OCI-LY7 (cell line): ENCODE measurements at regions not wholly inside any gene's neighbourhood (a gene's known extent, or its start where the extent isn't known, plus 50 kb on each side); places are given as distances from the start of the nearest gene placed in this dataset.

Experiments
- BruUV-seq: library from RNA; stranded (reverse); fragments of 400-500 nt; replicated peaks from 2 replicates; lab custom pipeline; 2021; lab: Mats Ljungman, UMichigan
- CTCF ChIA-PET: fragments of 300-600 bp; sonication (Branson Sonifier 250); formaldehyde crosslinking; loops from one replicate; lab custom pipeline; 2022; ENCODE audit warnings: antibody characterized with exemption; ENCODE audit not compliant: unreplicated experiment; lab: Charles Lee
- POLR2A ChIA-PET: fragments of 300-600 bp; sonication (Branson Sonifier 250); formaldehyde crosslinking; loops from one replicate; lab custom pipeline; 2022; ENCODE audit warnings: antibody characterized with exemption; lab: Charles Lee
- DNase-seq: peaks from one replicate; pipeline ENCODE4 v3.0.0-alpha.2; 2015; ENCODE audit warnings: low spot score
- H2AFZ ChIP-seq: fragments of 200-600 bp; sonication (generic), shearing (Covaris generic); 2 replicates; pipeline ENCODE4 v1.6.1; 2014; ENCODE audit warnings: mild to moderate bottlenecking, antibody characterized with exemption, low read length, moderate library complexity
- H3K27ac ChIP-seq: fragments of 200-600 bp; sonication (generic); 2 replicates; pipeline ENCODE4 v1.5.1; 2014; ENCODE audit warnings: mixed run types, low read depth, mild to moderate bottlenecking, moderate library complexity, low read length, inconsistent platforms; ENCODE audit not compliant: poor library complexity, severe bottlenecking
- H3K36me3 ChIP-seq: fragments of 200-600 bp; sonication (generic); 2 replicates; pipeline ENCODE4 v1.6.1; 2014; ENCODE audit warnings: mild to moderate bottlenecking, antibody characterized with exemption, low read length, moderate library complexity, mixed read lengths; ENCODE audit not compliant: insufficient read depth
- H3K4me1 ChIP-seq: fragments of 200-600 bp; sonication (generic); 2 replicates; pipeline ENCODE4 v1.5.1; 2014; ENCODE audit warnings: mild to moderate bottlenecking, low read length; ENCODE audit not compliant: insufficient read depth, poor library complexity, severe bottlenecking
- H3K4me2 ChIP-seq: fragments of 200-600 bp; sonication (generic); 2 replicates; pipeline ENCODE4 v1.6.1; 2014; ENCODE audit warnings: mild to moderate bottlenecking, low read length
- H3K4me3 ChIP-seq: fragments of 200-600 bp; sonication (generic); 2 replicates; pipeline ENCODE4 v1.5.1; 2014; ENCODE audit warnings: mild to moderate bottlenecking, low read depth, low read length; ENCODE audit not compliant: poor library complexity, severe bottlenecking
- H3K79me2 ChIP-seq: fragments of 200-600 bp; sonication (generic); 2 replicates; pipeline ENCODE4 v1.6.1; 2016; ENCODE audit warnings: low read depth, mild to moderate bottlenecking, low read length, moderate library complexity, mixed read lengths; ENCODE audit not compliant: insufficient read depth
- H3K9me2 ChIP-seq: fragments of 200-600 bp; sonication (generic); 2 replicates; pipeline ENCODE4 v1.6.1; 2016; ENCODE audit warnings: mild to moderate bottlenecking, low read length, mixed read lengths; ENCODE audit not compliant: insufficient read depth
- H3K9me3 ChIP-seq: fragments of 200-600 bp; sonication (generic); 2 replicates; pipeline ENCODE4 v1.6.1; 2014; ENCODE audit warnings: mild to moderate bottlenecking, mixed run types, low read length, mixed read lengths
- H4K20me1 ChIP-seq: fragments of 200-600 bp; sonication (generic); 2 replicates; pipeline ENCODE4 v1.6.1; 2014; ENCODE audit warnings: mild to moderate bottlenecking, antibody characterized with exemption, low read length, moderate library complexity, mixed read lengths; ENCODE audit not compliant: insufficient read depth
- EZH2phosphoT487 ChIP-seq: fragments of 200-600 bp; sonication (generic); IDR thresholded peaks from 2 replicates; pipeline ENCODE4 v1.6.1; 2018; ENCODE audit warnings: low read depth, borderline replicate concordance, mild to moderate bottlenecking, mixed run types, antibody characterized with exemption, low read length, moderate library complexity, mixed read lengths
- intact Hi-C: fragments of 100-400 bp; cut with micrococcal nuclease; formaldehyde crosslinking; loops from one replicate; pipeline ENCODE4 v1.10.0; 2022; ENCODE audit not compliant: unreplicated experiment
- TF ChIP-seq, protein P1 (sequence below): fragments of 200-600 bp; sonication (generic); conservative IDR thresholded peaks from 2 replicates; pipeline ENCODE4 v1.5.1; 2014; ENCODE audit warnings: mild to moderate bottlenecking, antibody characterized with exemption, low read length, moderate library complexity, mixed read lengths

DNA sequence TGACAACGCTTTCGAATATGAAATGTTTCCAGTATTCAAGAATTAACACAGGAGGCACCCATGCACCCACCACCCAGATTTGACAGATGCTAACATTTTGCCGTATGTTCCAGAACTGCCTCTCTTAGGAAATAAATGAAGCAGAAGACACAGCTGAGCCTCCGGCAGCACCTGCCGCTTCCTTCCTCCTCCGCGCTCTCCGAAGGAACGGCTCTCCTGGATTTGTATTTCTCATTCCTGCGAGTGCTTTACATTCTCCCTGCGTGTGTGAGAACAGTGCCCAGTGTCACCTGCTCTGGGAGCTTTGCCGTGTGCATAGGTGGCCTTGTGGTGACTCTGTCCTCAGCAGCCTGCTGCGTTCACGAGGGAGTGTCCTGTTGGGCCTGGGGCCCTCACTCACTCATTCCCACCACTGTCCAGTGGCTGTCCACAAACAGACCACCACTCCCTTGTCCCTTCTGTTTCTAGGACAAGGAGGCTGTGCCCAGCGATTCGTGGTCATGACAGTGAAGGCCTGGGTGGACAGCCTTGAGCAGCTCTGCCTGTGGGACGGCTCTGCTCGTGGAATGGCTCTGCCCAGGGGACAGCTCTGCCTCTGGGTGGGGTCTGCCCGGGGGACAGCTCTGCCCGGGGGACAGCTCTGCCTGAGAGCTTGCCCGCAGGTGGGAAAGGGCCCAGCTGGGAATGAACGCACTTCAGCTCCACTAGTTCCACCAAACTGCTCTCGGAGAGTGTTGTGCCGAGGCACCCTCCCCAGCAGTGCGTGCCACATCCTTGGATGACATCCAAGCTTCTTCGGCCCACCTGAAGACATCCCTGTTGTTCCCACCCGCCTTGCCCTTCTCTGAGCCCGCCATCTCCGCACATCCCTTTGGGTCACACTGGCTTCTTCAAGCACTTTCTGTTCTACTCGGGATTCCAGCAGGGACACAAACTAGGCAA, 170.5 kb upstream of the PPP1R26 start:
- POLR2A ChIA-PET: no interaction called here
- no peaks in the 10 kb centered on the region for H4K20me1 ChIP-seq
- no peak overlapping the region for H3K27ac ChIP-seq
- no peak overlapping the region for H2AFZ ChIP-seq
- H3K79me2 ChIP-seq: no peaks in the 10 kb centered on the region
- CTCF ChIA-PET: no interaction called here
- TF ChIP-seq, protein P1, sequence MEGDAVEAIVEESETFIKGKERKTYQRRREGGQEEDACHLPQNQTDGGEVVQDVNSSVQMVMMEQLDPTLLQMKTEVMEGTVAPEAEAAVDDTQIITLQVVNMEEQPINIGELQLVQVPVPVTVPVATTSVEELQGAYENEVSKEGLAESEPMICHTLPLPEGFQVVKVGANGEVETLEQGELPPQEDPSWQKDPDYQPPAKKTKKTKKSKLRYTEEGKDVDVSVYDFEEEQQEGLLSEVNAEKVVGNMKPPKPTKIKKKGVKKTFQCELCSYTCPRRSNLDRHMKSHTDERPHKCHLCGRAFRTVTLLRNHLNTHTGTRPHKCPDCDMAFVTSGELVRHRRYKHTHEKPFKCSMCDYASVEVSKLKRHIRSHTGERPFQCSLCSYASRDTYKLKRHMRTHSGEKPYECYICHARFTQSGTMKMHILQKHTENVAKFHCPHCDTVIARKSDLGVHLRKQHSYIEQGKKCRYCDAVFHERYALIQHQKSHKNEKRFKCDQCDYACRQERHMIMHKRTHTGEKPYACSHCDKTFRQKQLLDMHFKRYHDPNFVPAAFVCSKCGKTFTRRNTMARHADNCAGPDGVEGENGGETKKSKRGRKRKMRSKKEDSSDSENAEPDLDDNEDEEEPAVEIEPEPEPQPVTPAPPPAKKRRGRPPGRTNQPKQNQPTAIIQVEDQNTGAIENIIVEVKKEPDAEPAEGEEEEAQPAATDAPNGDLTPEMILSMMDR: no peak
- TF ChIP-seq EZH2phosphoT487: no peak
- no peaks in the 10 kb centered on the region for H3K36me3 ChIP-seq
- H3K9me2 ChIP-seq: no peaks in the 10 kb centered on the region
- intact Hi-C loops: no loop called here
- DNase-seq: no peak
- H3K4me2 ChIP-seq: no peak overlapping the region
- H3K4me3 ChIP-seq: no peak overlapping the region
- peaks cover 9% of the 10 kb centered on the region; the same call in 1 of the 2 replicates for H3K9me3 ChIP-seq
- no peaks in the 10 kb centered on the region for H3K4me1 ChIP-seq
- no TSS peak for BruUV-seq

DNA sequence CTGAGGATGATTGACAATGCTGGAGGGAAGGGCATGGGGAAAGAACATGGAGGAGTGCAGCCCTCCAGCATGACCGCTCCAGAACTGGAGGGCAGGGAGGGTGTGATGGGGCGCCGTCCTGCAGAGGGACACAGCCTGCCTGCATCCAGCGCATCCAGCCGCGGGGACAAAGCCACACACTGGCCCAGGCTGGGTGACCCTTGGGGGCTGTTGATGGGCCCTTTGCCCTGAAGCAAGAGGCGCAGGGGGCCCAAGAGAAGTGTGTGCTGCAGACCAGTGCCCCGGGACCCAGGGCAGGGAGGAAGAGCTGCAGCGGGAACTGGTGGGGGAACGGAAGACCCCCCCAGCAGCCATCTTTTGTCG, 169.8 kb upstream of the PPP1R26 start:
- H3K9me2 ChIP-seq: no peaks in the 10 kb centered on the region
- BruUV-seq: no TSS peak
- no peak overlapping the region for H3K4me3 ChIP-seq
- POLR2A ChIA-PET: no interaction called here
- H3K4me2 ChIP-seq: no peak overlapping the region
- CTCF ChIA-PET: no interaction called here
- intact Hi-C loops: no loop called here
- H3K9me3 ChIP-seq: peaks cover 9% of the 10 kb centered on the region; the same call in 1 of the 2 replicates
- no peak for DNase-seq
- H3K4me1 ChIP-seq: no peaks in the 10 kb centered on the region
- H3K27ac ChIP-seq: no peak overlapping the region
- H3K79me2 ChIP-seq: no peaks in the 10 kb centered on the region
- H2AFZ ChIP-seq: no peak overlapping the region
- no peaks in the 10 kb centered on the region for H4K20me1 ChIP-seq
- TF ChIP-seq EZH2phosphoT487: no peak
- TF ChIP-seq, protein P1: no peak
- no peaks in the 10 kb centered on the region for H3K36me3 ChIP-seq

DNA sequence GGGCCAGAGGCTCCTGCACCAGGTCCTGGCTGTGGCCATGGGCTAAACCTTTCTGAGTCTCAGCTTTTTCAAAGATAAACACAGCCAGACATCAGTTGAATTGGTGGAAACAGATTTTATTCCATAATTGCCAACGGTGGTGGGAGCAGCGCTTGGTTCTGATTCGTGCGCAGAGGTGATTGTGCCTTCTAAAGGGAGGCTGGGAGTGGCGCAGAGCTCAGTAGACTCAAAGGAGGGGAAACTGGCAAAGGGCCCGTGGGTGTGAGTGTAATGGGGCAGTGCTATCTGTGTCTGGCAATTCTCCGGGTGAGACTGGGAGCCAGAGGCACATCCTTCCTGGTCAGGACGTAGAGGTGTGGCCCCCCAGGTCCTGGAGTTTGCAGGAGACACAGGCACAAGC, 169.4 kb upstream of the PPP1R26 start:
- H3K4me3 ChIP-seq: no peak overlapping the region
- BruUV-seq: no TSS peak
- CTCF ChIA-PET: no interaction called here

More for the DNA sequence above, 169.4 kb upstream of the PPP1R26 start:
- intact Hi-C loops: no loop called here
- Histone ChIP-seq H2AFZ (no peak overlapping the region), H3K36me3 (no peaks in the 10 kb centered on the region), H3K9me2 (no peaks in the 10 kb centered on the region), H3K79me2 (no peaks in the 10 kb centered on the region), H3K4me2 (no peak overlapping the region), H3K27ac (no peak overlapping the region), H4K20me1 (no peaks in the 10 kb centered on the region), H3K4me1 (no peaks in the 10 kb centered on the region), H3K9me3 (peaks cover 9% of the 10 kb centered on the region; the same call in 1 of the 2 replicates)
- POLR2A ChIA-PET: no interaction called here
- TF ChIP-seq, protein P1: no peak
- no peak for TF ChIP-seq EZH2phosphoT487
- no peak for DNase-seq
